HEK293 (cell line): ENCODE measurements at regions not wholly inside any gene's neighbourhood (a gene's known extent, or its start where the extent isn't known, plus 50 kb on each side); places are given as distances from the start of the nearest gene placed in this dataset.

Source experiments
- CTCF ChIA-PET: fragments of 350-600 bp; formaldehyde crosslinking; extraction: SDS; loops from one replicate; lab custom pipeline; 2021; ENCODE audit warnings: antibody characterized with exemption; lab: Yijun Ruan, JAX
- POLR2A ChIA-PET: fragments of 300-600 bp; formaldehyde crosslinking; extraction: SDS; loops from one replicate; lab custom pipeline; 2020; ENCODE audit warnings: antibody characterized with exemption, inconsistent platforms; lab: Yijun Ruan, JAX
- H3K27ac ChIP-seq: fragments of 200-500 bp; sonication (Bioruptor generic); 2 replicates; pipeline ENCODE4 v1.5.1; 2014; ENCODE audit warnings: low read depth, low read length, control low read depth, inconsistent platforms; ENCODE audit errors: extremely low read depth
- H3K36me3 ChIP-seq, 2 experiments: fragments of 200-500 bp in 1 of 2; sonication (Bioruptor generic) in 1 of 2; 1 replicate in 1 of 2; 2 replicates in 1 of 2; pipeline ENCODE4 v1.5.1; 2014 to 2017; ENCODE audit warnings: inconsistent platforms in 2 of 2, low read length in 2 of 2; ENCODE audit not compliant: control insufficient read depth in 2 of 2, insufficient read depth in 1 of 2
- H3K4me1 ChIP-seq: fragments of 200-500 bp; sonication (Bioruptor generic); 2 replicates; pipeline ENCODE4 v1.5.1; 2014; ENCODE audit warnings: mild to moderate bottlenecking, low read length, inconsistent platforms; ENCODE audit not compliant: control insufficient read depth, insufficient read depth
- H3K4me3 ChIP-seq: 2 replicates; pipeline ENCODE4 v1.5.1; 2011; ENCODE audit warnings: low read depth, mild to moderate bottlenecking, control low read depth, low read length, moderate library complexity
- H3K9me3 ChIP-seq: fragments of 200-500 bp; sonication (Bioruptor generic); 2 replicates; pipeline ENCODE4 v1.5.1; 2014; ENCODE audit warnings: low read depth, low read length, inconsistent platforms; ENCODE audit not compliant: control insufficient read depth, insufficient read depth
- GLIS1 ChIP-seq: fragments of 450-650 bp; formaldehyde crosslinking; IDR thresholded peaks from 2 replicates; pipeline ENCODE4 v1.5.1; 2016; ENCODE audit warnings: missing biosample characterization, missing genetic modification characterization
- HOXA7 ChIP-seq: sonication (generic); formaldehyde crosslinking; IDR thresholded peaks from 2 replicates; pipeline ENCODE4 v1.8.1; 2022; ENCODE audit warnings: missing genetic modification reagents, borderline replicate concordance
- IKZF3 ChIP-seq: fragments of 450-650 bp; IDR thresholded peaks from 2 replicates; pipeline ENCODE4 v1.5.0; 2018; ENCODE audit warnings: missing biosample characterization, mild to moderate bottlenecking, missing genetic modification characterization, moderate library complexity
- KLF16 ChIP-seq: fragments of 450-650 bp; formaldehyde crosslinking; IDR thresholded peaks from 2 replicates; pipeline ENCODE4 v1.5.1; 2017; ENCODE audit warnings: missing biosample characterization, missing genetic modification characterization
- OVOL3 ChIP-seq: fragments of 450-650 bp; formaldehyde crosslinking; IDR thresholded peaks from 2 replicates; pipeline ENCODE4 v1.5.1; 2016; ENCODE audit warnings: missing biosample characterization, missing genetic modification characterization
- SP7 ChIP-seq: fragments of 450-650 bp; formaldehyde crosslinking; IDR thresholded peaks from 2 replicates; pipeline ENCODE4 v1.5.1; 2016; ENCODE audit warnings: missing biosample characterization, missing genetic modification characterization
- TCF7L2 ChIP-seq: IDR thresholded peaks from 2 replicates; pipeline ENCODE4 v1.6.1; 2011; ENCODE audit warnings: low read depth, mild to moderate bottlenecking, inconsistent platforms, low read length, moderate library complexity, borderline replicate concordance
- ZBTB1 ChIP-seq: fragments of 450-650 bp; formaldehyde crosslinking; IDR thresholded peaks from 2 replicates; pipeline ENCODE4 v1.5.1; 2016; ENCODE audit warnings: missing biosample characterization, missing genetic modification characterization
- ZFP69B ChIP-seq: fragments of 450-650 bp; formaldehyde crosslinking; IDR thresholded peaks from 2 replicates; pipeline ENCODE4 v1.5.1; 2016; ENCODE audit warnings: missing biosample characterization, missing genetic modification characterization
- ZNF112 ChIP-seq: fragments of 450-650 bp; formaldehyde crosslinking; IDR thresholded peaks from 2 replicates; pipeline ENCODE4 v1.5.0; 2017; ENCODE audit warnings: missing biosample characterization, missing genetic modification characterization
- ZNF121 ChIP-seq: fragments of 450-650 bp; formaldehyde crosslinking; IDR thresholded peaks from 2 replicates; pipeline ENCODE4 v1.5.1; 2016; ENCODE audit warnings: missing biosample characterization, missing genetic modification characterization
- ZNF292 ChIP-seq: fragments of 450-650 bp; formaldehyde crosslinking; IDR thresholded peaks from 2 replicates; pipeline ENCODE4 v1.5.1; 2016; ENCODE audit warnings: low read depth, missing biosample characterization, missing genetic modification characterization, borderline replicate concordance
- ZNF48 ChIP-seq: fragments of 450-650 bp; formaldehyde crosslinking; IDR thresholded peaks from 2 replicates; pipeline ENCODE4 v1.5.1; 2016; ENCODE audit warnings: missing biosample characterization, missing genetic modification characterization
- ZNF514 ChIP-seq: fragments of 450-650 bp; formaldehyde crosslinking; IDR thresholded peaks from 2 replicates; pipeline ENCODE4 v1.5.1; 2016; ENCODE audit warnings: missing biosample characterization, missing genetic modification characterization
- ZNF521 ChIP-seq: fragments of 450-650 bp; formaldehyde crosslinking; IDR thresholded peaks from 2 replicates; pipeline ENCODE4 v1.5.1; 2017; ENCODE audit warnings: missing biosample characterization, mild to moderate bottlenecking, missing genetic modification characterization
- ZNF621 ChIP-seq: fragments of 450-650 bp; formaldehyde crosslinking; IDR thresholded peaks from 2 replicates; pipeline ENCODE4 v1.5.1; 2017; ENCODE audit warnings: missing biosample characterization, missing genetic modification characterization
- ZNF747 ChIP-seq: fragments of 450-650 bp; formaldehyde crosslinking; IDR thresholded peaks from 2 replicates; pipeline ENCODE4 v1.5.1; 2016; ENCODE audit warnings: missing biosample characterization, missing genetic modification characterization
- ZNF791 ChIP-seq: fragments of 450-650 bp; formaldehyde crosslinking; IDR thresholded peaks from 2 replicates; pipeline ENCODE4 v1.5.1; 2016; ENCODE audit warnings: missing biosample characterization, missing genetic modification characterization
- ZNF837 ChIP-seq: fragments of 450-650 bp; formaldehyde crosslinking; IDR thresholded peaks from 2 replicates; pipeline ENCODE4 v1.5.1; 2016; ENCODE audit warnings: missing biosample characterization, missing genetic modification characterization
- ZNF843 ChIP-seq: fragments of 450-650 bp; formaldehyde crosslinking; IDR thresholded peaks from 2 replicates; pipeline ENCODE4 v1.5.1; 2016; ENCODE audit warnings: missing biosample characterization, missing genetic modification characterization
- TF ChIP-seq, protein P1 (sequence below): sonication (generic); formaldehyde crosslinking; IDR thresholded peaks from 2 replicates; pipeline ENCODE4 v1.8.1; 2022; ENCODE audit warnings: mild to moderate bottlenecking, moderate library complexity, missing genetic modification reagents
- TF ChIP-seq, protein P2 (sequence below): fragments of 450-650 bp; formaldehyde crosslinking; IDR thresholded peaks from 2 replicates; pipeline ENCODE4 v1.5.1; 2016; ENCODE audit warnings: missing biosample characterization, missing genetic modification characterization
- TF ChIP-seq, protein P3 (sequence below): fragments of 450-650 bp; formaldehyde crosslinking; IDR thresholded peaks from 2 replicates; pipeline ENCODE4 v1.5.1; 2016; ENCODE audit warnings: missing biosample characterization, missing genetic modification characterization

DNA sequence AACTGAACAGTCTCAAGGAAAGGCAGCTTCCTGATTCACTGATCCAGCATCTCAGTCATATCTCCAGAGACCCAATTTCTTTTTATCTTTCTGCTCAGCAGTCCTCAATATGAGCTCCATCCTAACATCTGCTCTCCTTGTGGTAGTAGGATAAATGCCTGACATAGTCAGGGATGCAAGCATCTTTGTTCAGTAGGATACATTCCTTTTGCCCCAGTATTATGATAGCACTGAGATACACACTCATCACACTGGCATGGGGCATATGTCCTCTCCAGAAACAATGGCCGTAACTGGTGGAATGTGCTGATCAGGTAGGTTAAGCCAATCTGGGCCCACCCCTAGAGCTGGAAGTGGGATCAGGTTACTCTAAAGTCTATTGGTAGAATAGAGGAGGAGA, 207.2 kb downstream of the ETAA1 start (continued):
- TF ChIP-seq ZNF747 (no peak), ZNF48 (no peak)

DNA sequence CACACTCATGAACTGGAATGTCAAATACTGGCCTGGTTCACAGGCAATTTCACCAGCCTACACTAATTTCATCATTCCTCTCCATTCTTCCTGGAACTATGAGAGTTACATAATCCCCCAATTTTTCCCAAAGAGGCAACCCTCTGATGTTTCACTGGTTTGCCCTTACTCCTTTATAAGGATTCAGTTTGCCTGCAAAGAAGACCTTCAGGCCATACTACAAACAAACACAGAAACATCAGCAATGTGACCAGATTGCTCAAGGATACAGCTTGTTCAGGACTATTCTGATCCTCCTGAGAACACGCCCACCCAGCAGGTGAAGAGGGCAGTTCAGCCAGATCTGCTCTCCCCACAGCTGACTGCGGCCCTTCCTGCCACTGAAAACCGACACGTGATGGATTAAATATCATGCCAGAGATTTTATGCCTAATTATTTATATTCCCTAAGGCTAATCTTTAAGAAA, 215.5 kb downstream of the ETAA1 start:
- CTCF ChIA-PET, result interaction anchor here (1.0 kb wide), 1 partner anchor 38 kb away, joined by 3 read pairs; no protein-coding TSS in a partner anchor
- POLR2A ChIA-PET, result no interaction called here
- TF ChIP-seq ZNF843, result no peak
- TF ChIP-seq ZNF837 (tag by site-specific recombination), result no peak
- TF ChIP-seq SP7 (tag by site-specific recombination), result no peak
- TF ChIP-seq, protein P1, sequence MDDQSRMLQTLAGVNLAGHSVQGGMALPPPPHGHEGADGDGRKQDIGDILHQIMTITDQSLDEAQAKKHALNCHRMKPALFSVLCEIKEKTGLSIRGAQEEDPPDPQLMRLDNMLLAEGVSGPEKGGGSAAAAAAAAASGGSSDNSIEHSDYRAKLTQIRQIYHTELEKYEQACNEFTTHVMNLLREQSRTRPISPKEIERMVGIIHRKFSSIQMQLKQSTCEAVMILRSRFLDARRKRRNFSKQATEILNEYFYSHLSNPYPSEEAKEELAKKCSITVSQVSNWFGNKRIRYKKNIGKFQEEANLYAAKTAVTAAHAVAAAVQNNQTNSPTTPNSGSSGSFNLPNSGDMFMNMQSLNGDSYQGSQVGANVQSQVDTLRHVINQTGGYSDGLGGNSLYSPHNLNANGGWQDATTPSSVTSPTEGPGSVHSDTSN (CRISPR knock-in tag), result no peak
- no peak for TF ChIP-seq ZNF521
- Histone ChIP-seq H3K4me3 (no peak overlapping the region), H3K27ac (no peak overlapping the region), H3K9me3 (no peaks in the 10 kb centered on the region), H3K36me3 (no peaks in the 10 kb centered on the region), H3K4me1 (0 out of 2 replicates have a peak, but pooled peaks cover 4% of the 10 kb centered on the region)

DNA sequence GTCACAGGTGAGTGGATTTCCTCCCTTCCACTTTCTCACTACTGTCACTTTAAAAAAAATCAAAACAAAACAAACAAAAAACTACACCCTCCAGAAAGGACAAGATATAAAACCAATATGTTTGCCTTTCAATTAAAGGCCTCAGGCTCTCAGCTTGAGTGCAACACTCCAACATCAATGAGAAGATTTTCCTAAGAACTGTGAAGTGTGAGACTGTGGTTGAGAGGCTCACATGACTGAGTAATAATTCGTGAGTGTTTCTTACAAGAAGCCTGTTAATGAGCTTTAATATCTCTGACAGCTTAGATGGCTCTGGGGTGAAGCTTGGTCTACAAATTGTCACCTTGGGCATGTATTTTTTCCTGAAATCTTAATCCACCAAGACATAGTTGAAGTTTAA, 216.1 kb downstream of the ETAA1 start:
- Histone ChIP-seq H3K9me3 (no peaks in the 10 kb centered on the region), H3K36me3 (no peaks in the 10 kb centered on the region), H3K27ac (no peak overlapping the region), H3K4me1 (0 out of 2 replicates have a peak, but pooled peaks cover 4% of the 10 kb centered on the region), H3K4me3 (no peak overlapping the region)
- TF ChIP-seq, protein P2, sequence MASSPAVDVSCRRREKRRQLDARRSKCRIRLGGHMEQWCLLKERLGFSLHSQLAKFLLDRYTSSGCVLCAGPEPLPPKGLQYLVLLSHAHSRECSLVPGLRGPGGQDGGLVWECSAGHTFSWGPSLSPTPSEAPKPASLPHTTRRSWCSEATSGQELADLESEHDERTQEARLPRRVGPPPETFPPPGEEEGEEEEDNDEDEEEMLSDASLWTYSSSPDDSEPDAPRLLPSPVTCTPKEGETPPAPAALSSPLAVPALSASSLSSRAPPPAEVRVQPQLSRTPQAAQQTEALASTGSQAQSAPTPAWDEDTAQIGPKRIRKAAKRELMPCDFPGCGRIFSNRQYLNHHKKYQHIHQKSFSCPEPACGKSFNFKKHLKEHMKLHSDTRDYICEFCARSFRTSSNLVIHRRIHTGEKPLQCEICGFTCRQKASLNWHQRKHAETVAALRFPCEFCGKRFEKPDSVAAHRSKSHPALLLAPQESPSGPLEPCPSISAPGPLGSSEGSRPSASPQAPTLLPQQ (tag by site-specific recombination), result no peak
- TF ChIP-seq, protein P3, sequence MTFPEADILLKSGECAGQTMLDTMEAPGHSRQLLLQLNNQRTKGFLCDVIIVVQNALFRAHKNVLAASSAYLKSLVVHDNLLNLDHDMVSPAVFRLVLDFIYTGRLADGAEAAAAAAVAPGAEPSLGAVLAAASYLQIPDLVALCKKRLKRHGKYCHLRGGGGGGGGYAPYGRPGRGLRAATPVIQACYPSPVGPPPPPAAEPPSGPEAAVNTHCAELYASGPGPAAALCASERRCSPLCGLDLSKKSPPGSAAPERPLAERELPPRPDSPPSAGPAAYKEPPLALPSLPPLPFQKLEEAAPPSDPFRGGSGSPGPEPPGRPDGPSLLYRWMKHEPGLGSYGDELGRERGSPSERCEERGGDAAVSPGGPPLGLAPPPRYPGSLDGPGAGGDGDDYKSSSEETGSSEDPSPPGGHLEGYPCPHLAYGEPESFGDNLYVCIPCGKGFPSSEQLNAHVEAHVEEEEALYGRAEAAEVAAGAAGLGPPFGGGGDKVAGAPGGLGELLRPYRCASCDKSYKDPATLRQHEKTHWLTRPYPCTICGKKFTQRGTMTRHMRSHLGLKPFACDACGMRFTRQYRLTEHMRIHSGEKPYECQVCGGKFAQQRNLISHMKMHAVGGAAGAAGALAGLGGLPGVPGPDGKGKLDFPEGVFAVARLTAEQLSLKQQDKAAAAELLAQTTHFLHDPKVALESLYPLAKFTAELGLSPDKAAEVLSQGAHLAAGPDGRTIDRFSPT (tag by site-specific recombination), result no peak
- TF ChIP-seq ZNF621 (tag by site-specific recombination) (no peak), HOXA7 (no peak), ZNF292 (tag by site-specific recombination) (no peak), KLF16 (tag by site-specific recombination) (no peak), IKZF3 (tag by site-specific recombination) (no peak), ZNF521 (no peak), TCF7L2 (no peak), GLIS1 (tag by site-specific recombination) (no peak), ZNF791 (tag by site-specific recombination) (no peak), ZNF514 (no peak), ZFP69B (tag by site-specific recombination) (no peak), ZNF121 (no peak), OVOL3 (tag by site-specific recombination) (no peak), ZBTB1 (tag by site-specific recombination) (no peak), ZNF112 (tag by site-specific recombination) (no peak)
- POLR2A ChIA-PET, result no interaction called here
- CTCF ChIA-PET, result interaction anchor here (1.0 kb wide), 1 partner anchor 37 kb away, joined by 3 read pairs; no protein-coding TSS in a partner anchor
